AG09309 (cell line): ENCODE measurements at regions not wholly inside any gene's neighbourhood (a gene's known extent, or its start where the extent isn't known, plus 50 kb on each side); places are given as distances from the start of the nearest gene placed in this dataset.

ENCODE experiments used
- DNase-seq: peaks from one replicate; pipeline ENCODE4 v3.0.0-alpha.2; 2010; ENCODE audit warnings: low read depth
- H3K4me3 ChIP-seq: 2 replicates; pipeline ENCODE4 v1.5.1; 2011; ENCODE audit warnings: mild to moderate bottlenecking, low read depth, low read length, moderate library complexity; ENCODE audit not compliant: control insufficient read depth
- TF ChIP-seq, protein P1 (sequence below): IDR thresholded peaks from 2 replicates; pipeline ENCODE4 v1.5.1; 2011; ENCODE audit warnings: mild to moderate bottlenecking, low read depth, low read length, inconsistent platforms; ENCODE audit not compliant: insufficient read depth, control insufficient read depth; ENCODE audit errors: missing control alignments

GRCh38 chr2:19787134-19787533, 114.6 kb downstream of the TTC32 start:
- no peak for DNase-seq
- no peak overlapping the region for H3K4me3 ChIP-seq
- TF ChIP-seq, protein P1, sequence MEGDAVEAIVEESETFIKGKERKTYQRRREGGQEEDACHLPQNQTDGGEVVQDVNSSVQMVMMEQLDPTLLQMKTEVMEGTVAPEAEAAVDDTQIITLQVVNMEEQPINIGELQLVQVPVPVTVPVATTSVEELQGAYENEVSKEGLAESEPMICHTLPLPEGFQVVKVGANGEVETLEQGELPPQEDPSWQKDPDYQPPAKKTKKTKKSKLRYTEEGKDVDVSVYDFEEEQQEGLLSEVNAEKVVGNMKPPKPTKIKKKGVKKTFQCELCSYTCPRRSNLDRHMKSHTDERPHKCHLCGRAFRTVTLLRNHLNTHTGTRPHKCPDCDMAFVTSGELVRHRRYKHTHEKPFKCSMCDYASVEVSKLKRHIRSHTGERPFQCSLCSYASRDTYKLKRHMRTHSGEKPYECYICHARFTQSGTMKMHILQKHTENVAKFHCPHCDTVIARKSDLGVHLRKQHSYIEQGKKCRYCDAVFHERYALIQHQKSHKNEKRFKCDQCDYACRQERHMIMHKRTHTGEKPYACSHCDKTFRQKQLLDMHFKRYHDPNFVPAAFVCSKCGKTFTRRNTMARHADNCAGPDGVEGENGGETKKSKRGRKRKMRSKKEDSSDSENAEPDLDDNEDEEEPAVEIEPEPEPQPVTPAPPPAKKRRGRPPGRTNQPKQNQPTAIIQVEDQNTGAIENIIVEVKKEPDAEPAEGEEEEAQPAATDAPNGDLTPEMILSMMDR, result no peak

DNA sequence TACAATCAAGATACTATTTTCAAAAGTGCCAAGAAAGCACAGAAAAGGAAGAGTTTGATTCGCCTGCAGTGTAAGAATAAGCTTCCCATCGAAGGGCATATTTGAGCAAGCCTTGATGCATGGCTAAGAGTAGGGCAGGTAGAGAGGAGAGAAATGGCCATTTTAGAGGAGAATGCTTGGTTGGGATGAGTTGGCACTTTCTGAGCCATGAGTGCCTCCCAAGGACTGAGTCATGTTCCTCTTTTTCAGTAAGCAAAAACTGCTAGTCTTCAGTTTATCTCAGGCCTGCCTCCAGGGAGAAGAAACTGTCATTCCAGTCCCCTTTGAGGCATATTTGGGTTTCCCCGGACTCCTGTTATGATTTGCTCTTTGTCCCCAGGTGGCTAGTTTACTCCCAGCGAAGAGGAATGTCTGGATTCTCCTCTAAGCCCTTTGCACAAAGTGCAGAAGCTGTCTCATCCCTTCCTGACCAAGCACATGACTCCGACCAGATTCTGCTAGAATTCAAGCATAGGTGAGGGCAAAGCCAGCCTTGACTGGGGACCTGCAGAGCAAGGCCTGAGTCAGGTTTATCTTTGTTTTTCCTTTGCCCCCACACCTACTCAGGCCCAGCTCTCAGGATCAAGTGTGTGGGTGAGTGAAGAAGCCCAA, 115.2 kb downstream of the TTC32 start:
- H3K4me3 ChIP-seq, result no peak overlapping the region
- DNase-seq, result peak; percentile 57
- TF ChIP-seq, protein P1, result no peak

DNA sequence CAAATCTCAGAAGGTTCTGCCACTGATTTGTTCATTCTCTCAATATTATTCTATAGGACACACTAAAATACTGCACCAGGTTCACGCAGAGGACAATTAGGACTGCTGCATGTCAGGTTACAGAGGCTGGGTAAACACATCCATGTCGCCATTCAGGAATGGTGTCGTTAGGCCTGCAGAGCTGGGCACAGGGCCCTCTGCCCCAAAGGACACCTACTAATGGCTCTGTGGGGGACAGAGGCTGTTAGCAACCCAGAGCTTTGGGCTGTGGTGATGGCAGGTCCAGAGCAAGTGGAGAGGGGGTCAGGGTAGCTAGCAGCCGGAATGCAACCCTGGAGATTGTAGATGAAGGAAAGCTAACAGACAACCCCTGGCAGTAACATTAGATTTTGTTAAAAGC, 115.9 kb downstream of the TTC32 start:
- DNase-seq, result no peak
- no peak overlapping the region for H3K4me3 ChIP-seq
- TF ChIP-seq, protein P1, result no peak

DNA sequence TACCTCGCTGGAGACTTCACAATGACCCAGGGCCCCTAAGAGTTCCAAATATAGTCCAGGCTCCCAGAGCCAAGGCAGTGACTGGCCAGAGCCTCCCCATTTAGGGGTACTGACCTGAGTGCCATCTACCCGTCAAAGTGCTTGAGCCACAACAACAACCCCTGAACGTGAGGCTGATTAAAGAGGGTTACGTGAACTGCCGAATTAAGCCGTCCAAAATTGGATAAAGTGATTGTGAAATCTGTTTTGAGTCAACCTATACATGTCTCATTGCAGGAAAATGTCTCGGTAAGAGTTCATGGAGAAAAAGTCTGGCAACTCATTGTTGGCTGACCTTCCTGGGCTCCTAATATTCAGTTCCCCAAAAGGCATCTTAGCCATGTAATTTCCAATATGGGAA, 116.3 kb downstream of the TTC32 start:
- H3K4me3 ChIP-seq, result no peak overlapping the region
- DNase-seq, result no peak
- TF ChIP-seq, protein P1, result no peak

DNA sequence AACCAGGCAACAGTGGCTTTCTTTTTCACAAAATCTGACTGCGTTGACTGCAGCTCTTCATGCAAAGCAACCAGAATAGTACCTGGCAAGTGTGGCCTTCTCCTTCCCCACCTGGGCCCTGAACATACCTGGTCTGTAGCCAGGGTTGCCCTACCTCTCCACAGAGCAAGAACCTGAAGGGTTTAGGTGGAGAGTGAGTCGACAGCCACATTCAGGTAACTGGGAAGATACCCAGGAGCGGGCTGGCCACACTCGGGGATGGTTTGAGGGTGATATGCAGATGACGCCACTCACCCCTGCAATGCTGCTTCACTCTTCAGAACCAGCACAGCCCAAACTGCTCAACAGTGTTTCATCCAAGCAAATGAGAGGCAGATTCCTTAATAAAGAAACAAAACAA, 117.3 kb downstream of the TTC32 start:
- TF ChIP-seq, protein P1, result no peak
- no peak for DNase-seq
- H3K4me3 ChIP-seq, result no peak overlapping the region

DNA sequence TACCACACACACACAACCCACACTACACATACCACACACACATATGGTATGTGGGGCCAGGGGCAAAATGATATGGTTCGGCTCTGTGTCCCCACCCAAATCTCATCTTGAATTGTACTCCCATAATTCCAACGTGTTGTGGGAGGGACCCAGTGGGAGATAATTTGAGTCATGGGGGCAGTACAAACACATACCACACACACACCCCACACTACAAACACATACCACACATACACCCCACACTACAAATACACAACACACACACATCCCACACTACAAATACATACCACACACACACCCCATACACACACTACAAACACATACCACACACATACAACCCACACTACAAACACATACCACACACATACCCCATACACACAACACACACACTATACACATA, 117.8 kb downstream of the TTC32 start:
- H3K4me3 ChIP-seq, result no peak overlapping the region
- DNase-seq, result no peak
- TF ChIP-seq, protein P1, result no peak
